HG02852 (cell line): ENCODE measurements at regions not wholly inside any gene's neighbourhood (a gene's known extent, or its start where the extent isn't known, plus 50 kb on each side); places are given as distances from the start of the nearest gene placed in this dataset.

ENCODE experiments used
- ATAC-seq: cut with Tn5 transposase; IDR thresholded peaks from one replicate; pipeline ENCODE4 v1.9.1; 2021; ENCODE audit warnings: mild to moderate bottlenecking, moderate library complexity; ENCODE audit not compliant: unreplicated experiment

DNA sequence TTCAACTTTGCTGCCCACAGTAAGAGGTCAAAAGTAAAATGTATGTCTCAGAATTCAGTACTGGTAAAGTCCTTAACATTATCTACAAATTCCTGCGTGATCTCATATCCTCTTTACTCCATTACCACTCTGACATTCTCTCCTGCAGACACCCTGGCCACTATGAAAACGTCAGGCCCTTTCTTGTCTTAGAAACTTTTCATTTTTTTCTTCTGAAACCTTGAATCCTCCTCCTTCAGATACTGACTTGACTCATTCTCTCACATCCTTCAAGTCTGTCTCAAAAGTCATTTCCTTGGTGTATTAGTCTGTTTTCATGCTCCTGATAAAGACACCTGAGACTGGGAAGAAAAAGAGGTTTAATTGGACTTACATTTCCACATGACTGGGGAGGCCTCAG is 262.3 kb downstream of the POU4F1 start:
- ATAC-seq: peak; percentile 99

DNA sequence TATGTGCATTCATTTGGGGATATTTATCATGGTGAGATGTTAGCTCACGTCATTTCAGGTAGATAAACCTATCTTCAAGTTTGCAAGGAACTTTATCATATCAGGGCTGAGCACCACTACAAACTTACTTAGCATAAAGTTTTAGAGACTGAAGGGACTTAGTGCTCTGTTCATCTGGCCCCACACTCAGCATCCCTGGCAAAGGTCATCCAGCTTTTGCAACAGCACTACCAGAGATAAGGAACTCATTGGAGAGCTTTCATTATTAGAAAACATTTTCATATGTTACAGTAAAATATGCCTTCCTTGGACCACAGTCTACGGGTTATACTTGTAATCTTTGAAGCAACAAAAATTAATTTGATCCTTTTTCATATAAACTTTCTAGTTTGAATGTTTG is 263.4 kb downstream of the POU4F1 start:
- no peak for ATAC-seq

DNA sequence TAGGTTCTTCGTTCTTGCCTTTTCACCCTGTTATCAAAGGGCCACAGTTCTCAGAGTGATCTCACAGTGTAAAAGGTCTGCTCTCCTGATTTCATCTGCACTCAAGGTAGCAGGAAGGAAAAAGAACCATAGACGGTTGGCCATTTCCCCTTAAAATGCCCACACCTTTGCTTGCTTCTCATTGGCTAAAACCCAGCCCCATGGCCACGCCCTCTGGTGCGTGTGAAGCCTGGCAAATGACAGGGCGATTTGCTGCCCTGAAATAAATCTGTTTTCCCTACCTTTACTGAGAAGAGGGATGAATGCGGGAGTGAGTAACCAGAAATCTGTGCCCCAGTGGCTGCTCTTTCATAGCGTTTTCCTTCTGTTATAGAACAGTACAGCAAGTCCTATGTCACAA is 269.3 kb downstream of the POU4F1 start:
- ATAC-seq: no peak

DNA sequence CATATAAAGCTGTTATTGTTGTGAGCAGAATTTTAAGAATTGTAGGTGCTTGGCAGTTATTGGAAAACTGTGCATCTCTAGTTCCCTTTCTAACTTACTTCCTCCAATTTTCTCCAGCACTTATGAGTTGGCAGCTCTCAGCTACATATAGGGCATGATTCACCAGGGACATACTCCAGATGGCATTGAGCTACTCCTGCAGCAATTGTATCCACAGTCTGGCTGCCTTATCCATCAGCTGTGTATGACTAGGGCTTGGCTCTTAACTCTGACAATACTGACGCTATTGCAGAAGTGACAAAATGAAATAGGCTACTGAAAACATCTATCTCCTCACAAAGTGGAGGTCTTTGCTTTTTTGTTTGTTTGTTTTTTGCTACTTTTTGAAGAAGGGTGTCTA is 276.7 kb downstream of the POU4F1 start:
- ATAC-seq: no peak

DNA sequence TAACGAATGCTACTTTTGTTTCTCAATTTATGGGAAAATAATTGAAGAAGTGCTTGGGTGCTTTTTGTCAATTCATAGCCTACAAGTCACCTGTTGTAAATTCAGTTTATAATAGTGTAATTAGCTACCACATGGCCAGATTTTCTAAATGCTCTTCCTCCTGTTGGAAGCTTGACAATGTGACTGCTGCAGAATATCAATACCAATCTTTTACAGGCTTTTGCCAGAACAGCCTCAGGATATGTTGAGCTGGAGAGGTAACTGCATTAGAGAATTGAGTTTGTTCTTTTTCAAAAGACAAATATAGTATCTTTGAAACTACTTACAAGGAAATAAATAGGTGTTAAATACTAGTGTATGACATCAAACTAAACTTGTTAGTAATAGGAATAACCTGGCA is 277.8 kb downstream of the POU4F1 start:
- no peak for ATAC-seq

DNA sequence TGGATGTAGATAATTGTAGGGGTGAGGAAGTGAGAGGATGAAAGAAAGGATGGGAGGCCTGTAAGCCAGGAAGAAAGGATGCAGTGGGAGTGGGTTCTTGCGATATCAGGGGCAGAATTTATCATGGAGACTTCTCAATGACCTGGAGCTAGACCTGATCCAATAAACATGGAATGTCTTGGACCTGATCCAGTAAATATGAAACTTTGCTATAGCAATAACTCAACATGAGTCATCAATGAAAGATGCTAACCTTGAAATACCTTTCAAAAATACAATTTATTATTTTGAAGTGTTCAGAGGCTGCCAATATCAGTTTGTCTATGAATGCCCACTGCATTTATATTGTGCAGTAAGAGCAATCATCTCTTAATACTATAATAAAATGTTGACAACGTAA is 279.5 kb downstream of the POU4F1 start:
- ATAC-seq: no peak

DNA sequence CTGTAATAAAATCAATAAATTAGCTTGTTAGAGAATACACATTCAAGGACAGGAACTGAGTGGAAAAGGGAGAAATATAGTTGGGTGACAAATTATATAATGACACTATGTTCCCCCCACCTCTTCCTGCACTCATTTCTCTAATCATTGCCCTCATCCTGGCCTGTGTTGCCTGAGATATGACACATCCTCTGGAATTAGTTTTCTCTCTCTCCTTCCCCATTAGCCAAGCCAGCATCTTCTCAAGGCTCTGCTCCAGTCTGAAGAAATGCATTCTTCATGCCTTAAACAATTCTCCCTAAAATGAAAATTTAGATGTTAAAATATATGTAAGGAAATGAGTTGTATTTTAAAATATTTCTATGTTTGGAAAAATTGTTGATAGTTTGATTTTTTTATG is 280.3 kb downstream of the POU4F1 start:
- ATAC-seq: no peak

DNA sequence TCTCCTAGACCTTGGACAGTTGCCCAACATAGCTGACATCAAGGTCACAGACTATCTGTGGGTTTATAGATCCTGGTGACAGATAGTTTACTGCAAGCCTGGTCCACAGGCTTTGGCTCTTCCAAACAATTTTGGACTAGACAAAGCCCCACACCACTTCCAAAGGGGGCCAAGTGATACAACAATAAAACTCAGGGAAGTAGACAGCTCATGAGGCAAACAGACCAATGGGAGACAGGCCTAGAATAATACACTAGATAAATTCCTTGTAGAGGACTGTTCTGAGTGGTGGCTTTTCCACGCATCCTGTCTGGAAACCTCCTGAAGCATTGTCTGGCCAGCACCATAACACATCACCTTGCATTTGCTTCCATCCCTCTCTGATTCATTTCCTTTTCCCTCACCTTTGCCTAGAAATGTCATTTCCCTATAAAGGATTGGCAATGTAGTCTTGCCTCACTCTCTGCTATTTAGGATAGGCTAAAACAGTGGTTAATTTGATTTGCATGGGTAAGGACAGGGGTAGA is 284.2 kb downstream of the POU4F1 start:
- no peak for ATAC-seq

DNA sequence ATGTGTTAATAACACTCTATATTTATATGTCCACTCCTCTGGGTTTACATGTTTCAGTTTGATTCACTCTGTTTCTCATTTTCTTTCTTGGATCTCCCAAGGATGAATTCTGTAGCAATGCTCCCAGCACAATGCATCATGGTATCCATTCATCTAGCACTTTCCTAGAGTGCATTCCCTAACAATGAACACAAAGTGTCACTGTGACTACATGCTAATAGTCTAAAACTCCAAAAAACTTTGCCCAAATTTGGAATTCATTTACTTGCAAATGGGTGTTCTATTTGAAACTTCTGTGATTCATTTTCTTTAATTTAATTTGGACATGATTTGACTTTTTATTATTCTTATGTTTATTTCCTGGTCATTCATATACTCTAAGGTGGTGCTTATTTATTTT is 286.3 kb downstream of the POU4F1 start:
- no peak for ATAC-seq

DNA sequence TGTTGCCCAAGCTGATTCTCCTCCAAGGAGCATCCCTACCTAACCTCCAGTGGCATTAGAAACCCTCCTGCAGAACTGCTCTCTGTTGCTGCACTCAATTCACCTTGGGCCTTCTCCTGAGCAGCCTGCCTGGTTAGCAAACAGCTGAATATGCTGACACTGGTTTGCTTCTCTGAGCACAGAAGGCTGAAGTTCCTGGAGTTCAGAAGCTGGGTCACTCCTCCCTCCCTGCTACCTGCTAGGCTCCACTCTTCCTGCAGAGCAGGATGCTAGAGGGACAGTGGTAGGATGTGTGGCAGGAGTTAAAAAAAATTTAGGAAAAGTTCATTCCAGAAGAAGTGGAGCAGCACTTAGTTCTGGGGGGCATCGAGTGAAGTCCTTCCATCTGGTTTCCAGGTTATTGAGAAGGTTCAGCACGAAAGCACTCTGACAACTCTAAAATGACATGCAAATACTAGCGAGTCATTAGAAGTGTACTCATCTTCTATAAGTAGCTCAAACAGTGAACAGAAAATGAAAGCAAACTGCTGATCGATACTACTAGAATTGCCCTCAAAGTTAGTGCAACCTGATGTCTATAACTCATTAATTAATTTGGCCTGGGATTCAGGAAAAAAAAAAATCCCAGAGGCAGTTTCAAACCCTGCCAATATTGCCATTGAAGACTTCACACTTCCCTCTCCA is 293.7 kb downstream of the POU4F1 start:
- peak; percentile 73 for ATAC-seq

DNA sequence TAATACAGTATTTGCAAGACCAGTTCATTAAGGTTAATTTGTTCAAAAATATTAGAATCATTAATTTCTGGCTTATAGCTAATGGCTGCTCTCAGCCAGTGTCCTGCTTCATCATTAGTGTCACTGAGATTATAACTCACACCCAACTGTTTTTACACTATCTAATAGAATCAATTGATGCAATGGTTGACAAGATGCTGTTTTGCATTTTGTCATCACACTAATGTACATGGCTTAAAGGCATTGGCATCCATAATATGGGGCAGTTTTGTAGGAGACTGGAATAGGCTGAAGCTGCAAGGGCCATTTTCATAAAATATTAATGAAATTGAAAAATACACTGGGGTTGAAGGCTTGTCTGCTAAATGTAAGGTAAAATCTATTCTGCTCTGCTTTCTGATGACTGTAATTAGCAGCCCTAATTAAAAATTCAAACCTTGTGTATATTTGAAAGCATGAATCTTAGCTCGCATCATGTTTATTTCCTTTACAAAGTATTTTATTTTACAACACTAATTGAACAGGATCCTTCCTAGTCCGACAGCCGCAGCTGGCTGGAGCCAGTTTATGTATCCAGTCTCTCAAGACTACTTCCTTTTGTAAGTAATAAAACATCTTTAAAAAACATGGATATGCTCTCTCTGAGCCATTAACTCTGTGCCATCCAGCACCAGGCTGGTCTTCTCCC is 296.7 kb downstream of the POU4F1 start:
- ATAC-seq: no peak

DNA sequence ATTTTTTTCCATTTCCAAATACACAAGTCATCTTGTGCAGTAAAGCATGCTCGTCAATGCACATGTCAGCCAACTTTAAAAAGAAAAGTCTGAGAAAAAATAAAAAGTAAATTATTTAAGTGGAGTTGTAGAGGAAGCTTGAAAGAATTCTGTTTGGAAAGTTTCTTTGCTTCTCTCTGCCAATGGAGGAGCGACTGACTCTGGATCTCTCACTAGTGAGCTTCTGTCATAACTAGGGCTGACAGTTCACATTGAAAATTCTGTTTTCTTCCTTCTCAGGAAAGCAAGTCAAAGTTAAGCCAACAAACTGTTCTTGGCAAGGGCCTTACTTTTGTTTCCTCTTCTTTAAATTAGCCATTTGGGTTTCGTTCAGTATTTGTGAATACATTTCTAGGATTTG is 298.2 kb downstream of the POU4F1 start:
- no peak for ATAC-seq

DNA sequence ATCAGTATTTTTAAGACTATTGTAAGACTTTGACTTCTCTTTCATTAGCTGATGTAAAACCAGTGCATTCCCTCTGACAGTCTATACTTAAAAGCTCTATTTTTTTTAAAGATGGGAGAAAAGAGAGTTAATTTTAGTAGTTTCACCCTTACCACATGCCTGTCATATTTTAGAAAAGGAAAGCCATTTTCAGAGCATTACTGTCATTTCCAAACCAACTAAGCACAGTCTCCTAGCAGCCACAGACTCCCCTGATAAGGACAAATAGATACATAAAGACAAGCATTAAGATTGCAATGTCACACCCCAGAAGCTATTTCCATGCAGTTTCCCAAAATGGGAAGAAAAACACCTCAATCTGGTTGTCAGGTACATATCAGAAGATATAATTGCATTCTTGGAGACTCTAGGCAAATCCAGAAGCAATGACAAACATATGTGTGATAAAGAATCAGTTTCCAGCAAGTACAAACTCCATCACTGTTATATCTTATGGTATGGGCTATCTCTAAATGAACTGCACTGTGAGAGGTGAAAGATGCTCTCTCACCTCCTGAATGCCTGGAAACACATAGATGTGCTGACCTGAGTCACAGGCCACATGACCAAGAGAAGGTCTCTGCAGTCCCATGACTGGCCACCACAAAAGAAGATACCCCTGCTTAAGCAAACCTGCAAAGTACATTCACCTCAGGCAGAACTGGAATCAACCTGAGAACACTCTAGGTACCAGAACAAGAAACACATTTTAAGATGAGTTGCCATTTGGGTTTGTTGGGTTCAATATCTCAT is 303.3 kb downstream of the POU4F1 start:
- ATAC-seq: peak; percentile 97

DNA sequence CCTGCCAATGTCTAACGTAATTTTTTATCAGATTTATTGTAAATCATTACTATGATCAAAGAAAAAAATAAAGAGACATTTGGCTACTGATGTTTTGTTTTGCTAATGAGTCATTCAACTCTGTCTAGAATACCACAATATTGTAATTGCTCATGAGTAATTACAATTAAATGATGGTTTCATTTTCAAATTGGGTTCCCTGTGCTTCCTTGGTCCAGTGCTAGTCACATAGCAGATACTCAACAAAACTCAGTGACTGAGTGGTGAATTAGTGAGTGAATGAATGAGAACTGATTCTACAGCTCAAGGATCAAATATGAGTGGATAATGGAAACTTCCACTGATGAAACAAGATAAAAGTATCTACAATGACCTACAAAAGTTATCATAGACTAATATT is 304.7 kb downstream of the POU4F1 start:
- no peak for ATAC-seq

DNA sequence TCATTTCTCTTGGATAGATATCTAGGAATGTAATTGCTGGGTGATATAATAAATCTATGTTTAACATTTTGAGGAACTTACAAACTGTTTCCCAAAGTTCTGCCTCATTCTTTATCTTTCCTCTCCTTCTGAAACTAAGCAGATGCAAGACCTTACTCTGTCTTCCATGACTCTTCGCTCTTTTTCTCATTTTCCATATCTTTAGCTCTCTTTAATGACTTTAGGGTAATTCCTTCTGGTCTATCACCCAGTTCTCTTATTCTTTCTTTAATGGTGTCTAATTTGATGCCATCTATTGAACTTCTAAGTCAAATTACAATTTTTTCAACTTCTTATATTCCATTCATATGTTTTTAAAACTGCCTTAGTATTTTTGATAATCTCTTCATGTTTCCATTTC is 316.6 kb downstream of the POU4F1 start:
- no peak for ATAC-seq

DNA sequence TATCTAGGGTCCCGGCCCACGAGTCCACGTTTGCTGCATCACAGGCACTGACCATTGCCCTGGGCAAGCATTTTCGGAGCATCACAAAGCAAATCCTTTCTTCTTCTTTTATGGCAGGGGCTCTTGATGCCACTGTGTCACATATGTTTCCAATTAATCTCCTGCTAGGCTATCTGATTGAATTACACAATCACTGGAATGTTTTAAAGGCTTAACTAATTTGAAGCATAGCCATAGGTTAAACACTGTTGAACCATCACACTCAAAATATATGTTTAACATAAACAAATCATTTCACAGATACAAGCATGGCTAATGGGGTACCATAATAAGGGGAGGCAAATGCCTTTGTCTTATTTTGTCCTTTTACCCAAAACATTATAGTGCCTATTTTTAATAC is 338.3 kb downstream of the POU4F1 start:
- no peak for ATAC-seq

DNA sequence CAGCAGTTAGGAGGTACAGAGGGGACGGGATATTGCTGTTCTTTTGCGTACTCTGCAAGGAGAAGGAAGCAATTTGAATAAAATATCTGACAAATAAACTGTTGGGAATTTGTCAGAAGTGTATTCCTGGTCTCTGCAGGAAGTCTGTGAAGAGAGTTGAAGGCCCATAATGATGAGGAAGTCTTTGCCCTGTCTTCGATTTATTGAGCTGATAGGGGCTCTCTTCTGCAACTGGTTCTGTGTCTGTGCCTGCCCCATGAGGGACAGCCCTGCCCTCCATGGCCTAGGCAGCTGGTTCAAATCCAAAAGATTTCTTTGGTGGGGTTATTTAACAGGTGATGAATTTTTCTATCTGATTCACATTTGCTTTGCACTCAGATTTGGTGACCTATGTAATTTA is 339.7 kb upstream of the EDNRB start:
- ATAC-seq: no peak

DNA sequence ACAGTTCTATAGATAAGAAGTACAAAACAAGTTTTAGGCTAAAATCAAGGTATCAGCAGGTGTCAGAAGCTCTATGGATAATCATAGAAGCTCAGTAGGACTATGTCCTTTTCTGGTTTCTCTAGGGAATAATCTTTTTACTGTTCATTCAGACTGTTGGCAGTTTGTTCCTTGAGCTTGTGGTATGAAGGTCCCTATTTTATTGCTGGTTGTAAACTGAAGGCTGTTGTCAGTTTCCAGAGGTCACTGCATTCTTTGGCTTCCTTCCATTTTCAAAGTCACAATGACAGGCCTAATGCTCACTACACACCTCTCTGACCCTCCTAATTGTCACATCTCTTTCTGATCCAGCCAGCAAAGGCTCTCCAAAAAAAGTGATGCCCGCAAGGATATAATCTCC is 337.9 kb upstream of the EDNRB start:
- ATAC-seq: no peak

DNA sequence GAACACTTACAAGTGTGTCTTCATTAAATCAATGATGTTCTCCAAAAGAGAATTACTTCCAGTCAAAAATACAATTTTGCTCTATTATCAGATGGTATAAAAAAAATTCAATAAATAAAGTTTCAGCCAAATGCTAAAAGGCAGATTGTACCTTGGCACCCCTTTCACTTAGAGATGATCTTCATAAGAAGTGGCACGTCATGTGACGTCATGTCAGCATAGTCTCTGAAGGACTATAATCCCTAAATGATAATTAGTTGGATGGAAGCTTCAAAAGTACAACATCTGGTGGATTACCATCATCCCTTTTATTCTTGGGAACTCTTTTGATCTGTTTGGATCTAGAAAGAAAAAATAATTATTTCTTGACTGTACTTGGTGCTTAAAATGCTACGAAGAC is 335.5 kb upstream of the EDNRB start:
- ATAC-seq: no peak

DNA sequence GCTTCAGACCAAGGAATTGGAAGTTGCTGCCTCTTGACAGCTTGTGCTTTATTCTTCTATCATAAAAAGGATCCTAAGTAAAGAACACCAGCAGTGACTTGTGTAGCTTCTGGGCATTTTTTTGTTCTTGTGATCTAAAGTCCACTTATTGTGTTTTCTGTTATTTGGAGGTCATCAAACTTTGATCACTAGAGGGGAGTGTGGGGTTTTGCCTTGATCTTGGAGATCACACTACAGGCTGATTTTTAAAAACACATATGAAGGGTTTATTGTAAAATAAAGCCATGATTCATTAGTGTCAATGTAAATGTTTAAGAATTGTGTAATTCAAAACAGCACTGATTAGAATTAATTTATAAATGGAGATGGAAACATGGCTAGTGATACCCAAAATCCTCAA is 328.7 kb upstream of the EDNRB start:
- ATAC-seq: no peak

DNA sequence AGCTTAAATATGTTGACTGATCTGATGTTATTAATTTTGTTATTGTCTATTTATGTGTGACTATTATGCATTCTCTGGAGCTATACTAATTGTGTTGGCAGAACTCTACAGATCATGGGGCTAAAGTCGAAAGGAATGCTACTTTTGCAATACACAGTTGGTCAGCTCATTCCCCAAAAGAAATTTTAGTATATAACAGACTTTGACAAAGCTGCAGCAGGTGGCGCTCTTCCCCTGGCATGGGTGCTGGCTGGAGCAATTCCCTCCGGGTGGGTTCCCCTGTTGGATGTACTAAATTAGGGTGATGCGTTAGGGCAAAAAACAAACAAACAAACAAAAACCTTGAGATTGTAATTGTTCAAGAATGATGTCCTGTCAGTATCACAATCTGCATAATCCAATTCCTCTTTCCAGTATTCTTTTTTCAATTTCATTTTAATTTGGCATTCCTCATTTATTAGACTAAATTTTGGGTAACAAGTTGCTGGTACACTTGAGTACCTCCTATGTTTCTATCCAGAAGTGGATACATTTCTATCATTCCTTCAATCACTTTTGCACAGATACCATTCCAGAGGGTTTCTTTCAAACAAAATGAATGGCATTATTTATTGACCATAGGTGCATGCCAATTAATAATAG is 322.8 kb upstream of the EDNRB start:
- ATAC-seq: no peak
